UCSD-AML1 (cell line): ENCODE measurements at regions not wholly inside any gene's neighbourhood (a gene's known extent, or its start where the extent isn't known, plus 50 kb on each side); places are given as distances from the start of the nearest gene placed in this dataset.
"Not testable (repeated sequence)": the region's sequence is repeated elsewhere in the genome, so short reads cannot be mapped to it uniquely, and the experiment has no call there.

Experiments used
- DNase-seq: peaks from one replicate; lab custom pipeline; 2025; ENCODE audit not compliant: unreplicated experiment; lab: John Stamatoyannopoulos, UW

DNA sequence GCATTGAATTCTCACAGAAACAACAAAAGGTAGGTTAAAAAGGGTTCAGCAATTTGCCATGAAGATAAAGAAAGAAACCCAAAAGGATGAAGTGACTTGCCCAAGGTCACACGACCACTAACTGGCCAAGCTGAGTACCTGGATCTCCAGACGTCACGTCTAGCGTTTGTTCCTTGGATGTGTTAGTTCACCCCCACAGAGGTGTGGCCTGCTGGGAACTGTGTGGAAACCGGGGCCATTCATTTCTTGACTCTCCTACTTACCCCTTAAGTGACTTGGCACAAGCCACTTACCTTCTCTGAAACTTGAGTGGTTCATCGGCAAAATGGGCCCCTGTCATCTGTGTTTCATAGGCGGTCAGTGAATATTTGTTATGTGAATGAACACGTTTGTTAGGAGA is 244.3 kb upstream of the SLCO3A1 start:
- no peak for DNase-seq

- DNase-seq = no peak
Measured at GRCh38 chr15:91609966-91610365, 243.5 kb upstream of the SLCO3A1 start.

- DNase-seq = no peak
Measured at GRCh38 chr15:91611561-91612323, 241.8 kb upstream of the SLCO3A1 start.

- DNase-seq = no peak
Measured at GRCh38 chr15:91620229-91620628, 233.3 kb upstream of the SLCO3A1 start.

DNA sequence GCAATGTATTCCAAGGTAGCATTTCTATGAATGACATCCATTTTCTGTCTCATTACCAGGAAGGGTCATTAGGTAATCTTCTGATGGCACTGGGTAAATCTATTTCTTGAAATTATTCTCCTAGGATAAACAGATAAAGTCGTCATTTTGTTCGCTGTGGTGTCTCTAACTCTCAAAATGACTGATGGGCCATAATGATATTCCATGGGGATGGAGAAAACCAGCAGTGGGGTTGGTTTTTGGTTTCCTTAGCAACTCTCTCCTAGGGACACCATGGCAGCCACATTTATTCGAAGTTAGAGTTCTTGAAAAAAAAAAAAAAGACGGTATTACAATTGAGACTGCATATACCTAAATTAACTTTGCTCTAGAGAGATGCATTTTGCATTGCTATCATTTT is 231.3 kb upstream of the SLCO3A1 start:
- DNase-seq = no peak

DNA sequence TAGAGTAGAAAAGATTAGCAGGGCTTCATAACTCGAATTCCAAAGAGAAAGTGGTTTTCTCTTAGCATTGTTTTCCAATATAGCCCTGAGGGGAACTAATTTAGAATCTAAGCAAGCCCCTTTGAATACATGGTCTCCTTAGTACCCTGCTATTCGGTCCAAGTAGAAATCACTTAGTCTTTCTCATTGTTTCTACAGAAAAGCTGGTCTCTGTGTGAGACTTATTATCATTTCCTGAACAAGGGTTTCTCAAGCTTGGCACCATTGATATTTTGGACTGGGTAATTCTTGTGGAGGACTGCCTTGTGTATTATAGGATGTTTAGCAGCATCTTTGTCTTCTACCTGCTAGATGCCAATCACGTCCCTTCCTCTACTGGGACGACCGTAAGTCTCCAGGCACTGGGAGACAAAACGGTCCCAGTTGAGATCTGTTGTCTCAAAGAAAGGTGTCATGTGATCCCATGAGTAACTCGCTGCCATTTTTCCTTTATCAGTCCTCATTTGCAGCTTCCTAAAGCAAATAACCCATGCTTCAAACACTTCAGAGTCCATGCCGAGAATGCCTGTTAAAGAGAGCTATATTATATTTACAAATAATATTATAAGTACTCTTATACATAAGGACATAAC is 230.7 kb upstream of the SLCO3A1 start:
- DNase-seq = no peak

DNA sequence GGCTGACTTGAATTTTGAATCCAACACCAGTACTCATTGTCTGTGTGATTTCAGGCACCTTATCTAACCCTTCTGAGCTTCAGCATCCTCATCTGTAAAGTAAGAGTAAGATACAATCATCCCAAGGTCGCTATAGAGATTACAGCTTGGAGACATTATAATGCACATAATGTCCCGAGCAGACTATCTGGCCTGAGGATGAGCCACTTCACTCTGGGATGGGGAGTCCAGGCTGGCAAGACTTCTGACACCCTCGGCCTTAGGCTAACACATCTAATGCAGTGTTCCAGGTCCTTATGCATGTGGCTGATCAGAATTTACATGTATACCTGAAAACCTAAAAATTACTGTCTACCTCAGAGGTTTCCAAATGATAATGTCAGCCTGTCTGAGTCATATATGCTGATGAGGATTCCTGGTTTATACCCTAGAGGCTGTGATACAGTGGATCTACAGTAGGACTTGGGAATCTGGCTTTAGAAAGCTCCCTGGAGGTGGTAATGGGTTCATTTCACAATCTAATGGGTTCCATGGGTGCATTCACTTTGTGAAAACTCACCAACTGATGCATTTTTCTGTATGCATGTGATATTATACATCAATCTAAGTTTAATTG is 229.0 kb upstream of the SLCO3A1 start:
- no peak for DNase-seq

DNA sequence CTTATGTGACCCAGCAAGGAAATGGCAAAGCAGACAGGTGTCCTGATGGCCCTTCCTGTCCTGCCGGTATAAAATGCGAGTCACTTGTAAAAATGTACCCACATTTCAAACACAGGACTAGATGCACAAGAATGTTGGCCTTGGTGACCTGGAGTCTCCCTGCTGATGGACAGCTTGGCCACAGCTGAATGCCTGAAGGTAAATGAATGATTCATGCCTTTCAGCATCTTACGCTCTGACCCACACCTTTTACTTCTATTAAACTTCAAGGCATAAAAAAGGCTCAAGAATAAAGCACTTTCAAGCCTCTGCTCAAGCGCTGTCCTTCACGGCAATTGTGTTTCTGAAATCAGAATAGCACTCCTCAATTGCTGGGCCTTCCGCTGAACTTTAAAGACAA is 228.0 kb upstream of the SLCO3A1 start:
- no peak for DNase-seq

GRCh38 chr15:91627473-91628278 is 225.8 kb upstream of the SLCO3A1 start:
- DNase-seq = no peak

DNA sequence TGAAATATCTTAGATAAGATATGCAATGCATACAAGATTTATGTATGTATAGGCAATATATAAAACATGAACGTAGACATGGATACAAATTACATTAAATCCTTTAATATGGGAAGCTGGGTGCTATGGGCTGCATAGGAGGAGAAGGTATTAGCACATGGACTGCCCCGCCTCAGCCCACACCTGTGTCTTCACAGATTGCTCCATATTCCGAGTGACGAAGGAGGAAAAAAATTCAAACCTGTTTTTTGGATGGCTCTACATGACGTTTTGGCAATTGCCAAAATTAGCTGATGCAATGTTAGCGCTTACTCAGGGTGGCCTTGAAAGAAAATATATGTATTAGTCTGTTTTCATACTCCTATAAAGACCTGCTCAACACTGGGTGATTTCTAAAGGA is 223.4 kb upstream of the SLCO3A1 start:
- no peak for DNase-seq

DNA sequence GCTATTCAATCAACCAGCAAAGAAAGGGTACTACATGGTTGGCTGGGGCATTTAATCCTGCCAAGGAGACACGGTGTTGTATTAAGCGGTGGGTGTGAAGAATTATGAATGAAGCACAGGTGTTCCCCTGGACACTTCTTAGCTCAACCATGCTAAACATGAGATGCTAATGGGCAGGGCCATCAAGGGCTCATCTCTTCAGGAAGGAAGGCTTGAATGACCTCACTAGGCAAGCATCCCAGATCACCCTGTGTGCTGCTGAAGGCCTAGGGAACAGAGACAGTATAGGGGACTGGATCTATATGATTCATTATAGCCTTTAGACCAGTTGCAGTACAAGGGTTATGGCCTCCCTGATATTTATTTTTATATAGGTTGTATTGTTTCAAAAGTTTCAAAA is 221.3 kb upstream of the SLCO3A1 start:
- DNase-seq = no peak

DNA sequence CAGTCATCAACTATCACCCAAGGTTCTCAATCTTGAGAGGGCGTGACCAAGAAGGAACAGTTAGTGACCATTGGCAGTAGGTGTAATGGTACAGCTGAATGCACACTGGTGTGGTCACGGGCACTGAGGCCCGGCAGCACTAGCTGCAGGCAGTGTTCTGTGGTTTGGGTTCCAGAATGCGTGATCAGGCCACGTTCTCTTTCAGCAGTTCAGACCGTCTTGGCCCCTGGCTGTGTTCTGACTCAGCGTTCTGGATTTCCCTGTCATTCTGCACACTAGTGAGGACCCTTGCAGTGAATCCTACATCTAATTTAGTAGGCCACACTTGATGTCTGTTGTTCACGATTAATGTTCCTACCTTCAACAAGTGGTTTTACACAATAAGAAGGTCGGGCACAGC is 220.5 kb upstream of the SLCO3A1 start:
- no peak for DNase-seq

DNA sequence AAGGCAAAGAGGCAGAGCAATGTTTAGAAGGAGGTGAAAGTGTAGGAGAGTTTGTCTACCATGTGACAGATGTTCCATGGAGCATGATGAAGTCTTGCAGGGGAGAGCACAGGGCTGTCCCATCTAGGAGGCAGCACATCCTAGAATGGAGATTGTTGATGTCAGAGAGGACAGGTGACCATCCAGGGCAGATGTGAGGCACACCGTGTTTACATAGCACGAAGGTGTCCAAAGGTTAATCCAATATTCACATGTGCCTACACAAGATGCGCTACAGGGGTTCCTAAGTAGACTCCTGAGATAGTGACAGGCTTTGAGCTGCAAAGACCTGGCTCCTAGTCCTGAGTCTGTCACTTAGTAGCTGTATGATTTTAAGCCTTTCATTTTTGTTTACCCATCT is 219.3 kb upstream of the SLCO3A1 start:
- DNase-seq = no peak

- no peak for DNase-seq
Measured at GRCh38 chr15:91635080-91635479, 218.4 kb upstream of the SLCO3A1 start.

GRCh38 chr15:91635641-91636040 is 217.9 kb upstream of the SLCO3A1 start:
- DNase-seq = no peak

GRCh38 chr15:91649016-91649415 is 204.5 kb upstream of the SLCO3A1 start:
- no peak for DNase-seq

DNA sequence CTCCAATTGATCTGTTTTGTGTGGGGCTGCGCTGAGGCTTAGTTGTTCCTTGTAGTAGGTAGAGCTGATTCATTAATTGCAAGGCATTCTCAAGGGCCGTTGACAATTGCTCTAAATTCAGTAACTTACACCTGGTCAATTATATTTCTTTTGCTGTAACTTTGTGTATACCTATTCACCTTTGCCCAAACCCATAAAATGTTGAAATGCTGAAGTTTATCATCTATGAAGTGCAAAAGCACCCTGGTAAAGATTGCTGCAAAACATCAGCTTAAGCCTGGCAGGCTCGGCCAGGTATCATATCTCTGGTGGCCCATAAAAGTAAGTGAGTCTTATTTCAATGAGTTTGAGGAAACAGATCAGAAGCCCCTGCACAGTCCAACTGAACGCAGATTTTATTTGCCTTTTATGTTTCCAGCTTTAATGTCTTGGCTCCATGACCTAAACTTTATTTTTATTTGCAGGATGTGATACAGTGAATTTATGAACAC is 203.6 kb upstream of the SLCO3A1 start:
- DNase-seq = no peak

DNA sequence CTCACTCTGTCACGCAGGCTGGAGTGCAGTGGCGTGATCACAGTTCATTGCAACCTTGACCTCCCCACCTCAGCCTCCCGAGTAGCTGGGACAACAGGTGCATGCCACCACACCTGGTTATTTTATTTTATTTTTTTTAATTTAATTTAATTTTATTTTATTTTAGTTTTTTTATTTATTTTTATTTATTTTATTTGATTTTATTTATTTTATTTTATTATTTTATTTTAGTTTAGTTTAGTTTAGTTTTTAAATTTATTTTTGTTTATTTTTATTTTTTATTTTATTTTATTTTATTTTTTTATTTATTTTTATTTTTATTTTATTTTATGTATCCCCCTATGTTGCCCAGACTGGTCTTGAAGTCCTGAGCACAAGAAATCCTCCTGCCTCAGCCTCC is 202.3 kb upstream of the SLCO3A1 start:
- no peak for DNase-seq

- DNase-seq = no peak
Measured at GRCh38 chr15:91652610-91653207, 200.8 kb upstream of the SLCO3A1 start.

DNA sequence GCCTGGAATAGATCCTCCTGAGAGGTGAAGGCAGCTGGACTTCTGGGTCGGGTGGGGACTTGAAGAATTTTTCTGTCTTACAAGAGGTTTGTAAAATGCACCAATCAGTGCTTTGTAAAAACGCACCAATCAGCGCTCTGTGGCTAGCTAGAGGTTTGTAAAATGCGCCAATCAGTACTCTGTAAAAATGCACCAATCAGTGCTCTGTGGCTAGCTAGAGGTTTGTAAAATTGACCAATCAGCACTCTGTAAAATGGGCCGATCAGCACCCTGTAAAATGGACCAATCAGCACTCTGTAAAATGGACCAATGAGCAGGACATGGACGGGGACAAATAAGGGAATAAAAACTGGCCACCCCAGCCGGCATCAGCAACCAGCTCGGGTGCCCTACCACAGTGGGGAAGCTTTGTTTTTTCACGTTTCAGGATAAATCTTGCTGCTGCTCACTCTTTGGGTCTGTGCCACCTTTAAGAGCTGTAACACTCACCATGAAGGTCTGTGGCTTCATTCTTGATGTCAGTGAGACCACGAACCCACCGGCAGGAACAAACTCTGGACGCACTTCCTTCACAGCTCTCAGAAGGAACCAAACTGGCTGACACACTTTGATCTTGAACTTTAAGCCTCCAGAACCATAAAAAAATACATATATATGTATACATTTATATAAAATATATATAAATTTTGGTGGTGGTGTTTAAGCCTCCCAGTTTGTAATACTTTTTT is 197.8 kb upstream of the SLCO3A1 start:
- not testable (repeated sequence) for DNase-seq
